ENCODE measurements at regions not wholly inside any gene's neighbourhood (a gene's known extent, or its start where the extent isn't known, plus 50 kb on each side); places are given as distances from the start of the nearest gene placed in this dataset.

GRCh38 chr14:44165936-44166335 is 341.1 kb downstream of the FSCB start:
- peaks cover 0 to 5% of the 10 kb centered on the region in 2 experiments; a peak in 1 of 4 replicates for H3K4me1 ChIP-seq (ENCODE audit: control insufficient read depth in 1 of 2, insufficient read depth in 2 of 2, low read depth in 1 of 2, low read length in 1 of 2)
- no peaks in the 10 kb centered on the region for H3K36me3 ChIP-seq (replicated peaks in 1 of 2; ENCODE audit: control insufficient read depth in 1 of 2, insufficient read depth in 2 of 2, low read length in 1 of 2)
- no peak overlapping the region for H3K4me2 ChIP-seq
- H3F3A ChIP-seq (replicated peaks; ENCODE audit: insufficient read depth) = no peaks in the 10 kb centered on the region
- H3K9me2 ChIP-seq = no peaks in the 10 kb centered on the region
- no peak overlapping the region for H3K27ac ChIP-seq (ENCODE audit: low read depth in 2 of 2, low read length in 1 of 2)
- no peaks in the 10 kb centered on the region for H3K27me3 ChIP-seq (ENCODE audit: insufficient read depth)
- WGBS (ENCODE audit: low lambda C conversion rate) = 10% methylated on average over 3 of the region's 3 CpGs
- no peaks in the 10 kb centered on the region for H3K79me2 ChIP-seq (ENCODE audit: insufficient read depth)
- ChIA-PET POLR2A (no interaction called here), CTCF (interaction anchor here (0.6 kb wide), 1 partner anchor 1552 kb away, joined by 4 read pairs; no protein-coding TSS in a partner anchor)
- no peak for DNase-seq
- TF ChIP-seq PBX3 (IDR thresholded peaks at IDR 0.05) (no peak), MXI1 (IDR thresholded peaks at IDR 0.05; ENCODE audit: low read depth, low read length) (no peak)
- TF ChIP-seq, protein P1, sequence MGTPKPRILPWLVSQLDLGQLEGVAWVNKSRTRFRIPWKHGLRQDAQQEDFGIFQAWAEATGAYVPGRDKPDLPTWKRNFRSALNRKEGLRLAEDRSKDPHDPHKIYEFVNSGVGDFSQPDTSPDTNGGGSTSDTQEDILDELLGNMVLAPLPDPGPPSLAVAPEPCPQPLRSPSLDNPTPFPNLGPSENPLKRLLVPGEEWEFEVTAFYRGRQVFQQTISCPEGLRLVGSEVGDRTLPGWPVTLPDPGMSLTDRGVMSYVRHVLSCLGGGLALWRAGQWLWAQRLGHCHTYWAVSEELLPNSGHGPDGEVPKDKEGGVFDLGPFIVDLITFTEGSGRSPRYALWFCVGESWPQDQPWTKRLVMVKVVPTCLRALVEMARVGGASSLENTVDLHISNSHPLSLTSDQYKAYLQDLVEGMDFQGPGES (IDR thresholded peaks at IDR 0.05; ENCODE audit: low read depth, low read length) = no peak
- TF ChIP-seq, protein P2, sequence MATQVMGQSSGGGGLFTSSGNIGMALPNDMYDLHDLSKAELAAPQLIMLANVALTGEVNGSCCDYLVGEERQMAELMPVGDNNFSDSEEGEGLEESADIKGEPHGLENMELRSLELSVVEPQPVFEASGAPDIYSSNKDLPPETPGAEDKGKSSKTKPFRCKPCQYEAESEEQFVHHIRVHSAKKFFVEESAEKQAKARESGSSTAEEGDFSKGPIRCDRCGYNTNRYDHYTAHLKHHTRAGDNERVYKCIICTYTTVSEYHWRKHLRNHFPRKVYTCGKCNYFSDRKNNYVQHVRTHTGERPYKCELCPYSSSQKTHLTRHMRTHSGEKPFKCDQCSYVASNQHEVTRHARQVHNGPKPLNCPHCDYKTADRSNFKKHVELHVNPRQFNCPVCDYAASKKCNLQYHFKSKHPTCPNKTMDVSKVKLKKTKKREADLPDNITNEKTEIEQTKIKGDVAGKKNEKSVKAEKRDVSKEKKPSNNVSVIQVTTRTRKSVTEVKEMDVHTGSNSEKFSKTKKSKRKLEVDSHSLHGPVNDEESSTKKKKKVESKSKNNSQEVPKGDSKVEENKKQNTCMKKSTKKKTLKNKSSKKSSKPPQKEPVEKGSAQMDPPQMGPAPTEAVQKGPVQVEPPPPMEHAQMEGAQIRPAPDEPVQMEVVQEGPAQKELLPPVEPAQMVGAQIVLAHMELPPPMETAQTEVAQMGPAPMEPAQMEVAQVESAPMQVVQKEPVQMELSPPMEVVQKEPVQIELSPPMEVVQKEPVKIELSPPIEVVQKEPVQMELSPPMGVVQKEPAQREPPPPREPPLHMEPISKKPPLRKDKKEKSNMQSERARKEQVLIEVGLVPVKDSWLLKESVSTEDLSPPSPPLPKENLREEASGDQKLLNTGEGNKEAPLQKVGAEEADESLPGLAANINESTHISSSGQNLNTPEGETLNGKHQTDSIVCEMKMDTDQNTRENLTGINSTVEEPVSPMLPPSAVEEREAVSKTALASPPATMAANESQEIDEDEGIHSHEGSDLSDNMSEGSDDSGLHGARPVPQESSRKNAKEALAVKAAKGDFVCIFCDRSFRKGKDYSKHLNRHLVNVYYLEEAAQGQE (IDR thresholded peaks at IDR 0.05; ENCODE audit: low read depth, low read length) = no peak
- H4K20me1 ChIP-seq (ENCODE audit: insufficient read depth) = no peaks in the 10 kb centered on the region
- H3K9ac ChIP-seq = no peak overlapping the region
- no peak overlapping the region for H3K4me3 ChIP-seq (ENCODE audit: low read depth in 2 of 2, low read length in 1 of 2)
- H2AFZ ChIP-seq (ENCODE audit: low read depth) = no peak overlapping the region
- no peaks in the 10 kb centered on the region for H3K9me3 ChIP-seq

DNA sequence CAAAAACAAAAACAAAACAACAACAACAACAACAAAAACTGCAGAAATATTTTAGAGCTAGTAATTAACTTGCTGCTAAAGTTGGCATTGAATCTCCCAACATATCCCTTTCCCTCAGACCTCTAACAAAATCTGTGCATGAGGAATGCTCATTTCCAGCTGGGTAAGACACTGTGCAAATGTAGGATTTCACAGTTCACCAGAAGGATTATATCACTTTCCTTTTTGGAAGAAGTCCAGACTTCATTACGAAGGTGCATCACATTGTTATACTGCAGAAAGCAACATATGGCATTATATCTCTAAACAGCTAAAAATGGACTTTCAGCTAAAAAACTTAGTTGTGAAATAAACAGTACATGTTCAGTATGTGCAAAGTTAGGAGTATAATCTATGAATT is 341.8 kb downstream of the FSCB start:
- Histone ChIP-seq H3K4me3 (ENCODE audit: low read depth in 2 of 2, low read length in 1 of 2) (no peak overlapping the region), H3K79me2 (ENCODE audit: insufficient read depth) (no peaks in the 10 kb centered on the region), H3K4me1 (ENCODE audit: control insufficient read depth in 1 of 2, insufficient read depth in 2 of 2, low read depth in 1 of 2, low read length in 1 of 2) (peaks cover 0 to 5% of the 10 kb centered on the region in 2 experiments; a peak in 1 of 4 replicates), H3F3A (replicated peaks; ENCODE audit: insufficient read depth) (no peaks in the 10 kb centered on the region), H3K9ac (no peak overlapping the region), H3K9me2 (no peaks in the 10 kb centered on the region), H3K27me3 (ENCODE audit: insufficient read depth) (no peaks in the 10 kb centered on the region), H3K4me2 (no peak overlapping the region), H3K9me3 (no peaks in the 10 kb centered on the region), H3K27ac (ENCODE audit: low read depth in 2 of 2, low read length in 1 of 2) (no peak overlapping the region), H4K20me1 (ENCODE audit: insufficient read depth) (no peaks in the 10 kb centered on the region), H2AFZ (ENCODE audit: low read depth) (no peak overlapping the region), H3K36me3 (replicated peaks in 1 of 2; ENCODE audit: control insufficient read depth in 1 of 2, insufficient read depth in 2 of 2, low read length in 1 of 2) (no peaks in the 10 kb centered on the region)
- no peak for TF ChIP-seq FOXJ3 (CRISPR knock-in tag; IDR thresholded peaks at IDR 0.05)
- TF ChIP-seq, protein P3, sequence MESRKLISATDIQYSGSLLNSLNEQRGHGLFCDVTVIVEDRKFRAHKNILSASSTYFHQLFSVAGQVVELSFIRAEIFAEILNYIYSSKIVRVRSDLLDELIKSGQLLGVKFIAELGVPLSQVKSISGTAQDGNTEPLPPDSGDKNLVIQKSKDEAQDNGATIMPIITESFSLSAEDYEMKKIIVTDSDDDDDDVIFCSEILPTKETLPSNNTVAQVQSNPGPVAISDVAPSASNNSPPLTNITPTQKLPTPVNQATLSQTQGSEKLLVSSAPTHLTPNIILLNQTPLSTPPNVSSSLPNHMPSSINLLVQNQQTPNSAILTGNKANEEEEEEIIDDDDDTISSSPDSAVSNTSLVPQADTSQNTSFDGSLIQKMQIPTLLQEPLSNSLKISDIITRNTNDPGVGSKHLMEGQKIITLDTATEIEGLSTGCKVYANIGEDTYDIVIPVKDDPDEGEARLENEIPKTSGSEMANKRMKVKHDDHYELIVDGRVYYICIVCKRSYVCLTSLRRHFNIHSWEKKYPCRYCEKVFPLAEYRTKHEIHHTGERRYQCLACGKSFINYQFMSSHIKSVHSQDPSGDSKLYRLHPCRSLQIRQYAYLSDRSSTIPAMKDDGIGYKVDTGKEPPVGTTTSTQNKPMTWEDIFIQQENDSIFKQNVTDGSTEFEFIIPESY (IDR thresholded peaks at IDR 0.05; ENCODE audit: borderline replicate concordance, low read depth) = no peak
- TF ChIP-seq, protein P4, sequence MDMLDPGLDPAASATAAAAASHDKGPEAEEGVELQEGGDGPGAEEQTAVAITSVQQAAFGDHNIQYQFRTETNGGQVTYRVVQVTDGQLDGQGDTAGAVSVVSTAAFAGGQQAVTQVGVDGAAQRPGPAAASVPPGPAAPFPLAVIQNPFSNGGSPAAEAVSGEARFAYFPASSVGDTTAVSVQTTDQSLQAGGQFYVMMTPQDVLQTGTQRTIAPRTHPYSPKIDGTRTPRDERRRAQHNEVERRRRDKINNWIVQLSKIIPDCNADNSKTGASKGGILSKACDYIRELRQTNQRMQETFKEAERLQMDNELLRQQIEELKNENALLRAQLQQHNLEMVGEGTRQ (IDR thresholded peaks at IDR 0.05; ENCODE audit: borderline replicate concordance, low read depth, low read length) = no peak
- TF ChIP-seq MEF2A (IDR thresholded peaks at IDR 0.05; ENCODE audit: borderline replicate concordance, low read depth) = no peak
- TF ChIP-seq POLR2AphosphoS5 (IDR thresholded peaks at IDR 0.05; ENCODE audit: low read depth, low read length) = no peak
- TF ChIP-seq NFIC (IDR thresholded peaks at IDR 0.05; ENCODE audit: borderline replicate concordance) = no peak
- TF ChIP-seq RXRA (IDR thresholded peaks at IDR 0.05; ENCODE audit: borderline replicate concordance, low read depth) = no peak
- TF ChIP-seq GATA2 (CRISPR knock-in tag; IDR thresholded peaks at IDR 0.05) = no peak
- TF ChIP-seq SMC3 (IDR thresholded peaks at IDR 0.05; ENCODE audit: low read depth, low read length) = no peak
- TF ChIP-seq, protein P1 (IDR thresholded peaks at IDR 0.05; ENCODE audit: low read depth, low read length) = no peak
- POLR2A ChIA-PET = no interaction called here
- CTCF ChIA-PET = interaction anchor here (0.6 kb wide), 1 partner anchor 1552 kb away, joined by 4 read pairs; no protein-coding TSS in a partner anchor
- DNase-seq = no peak
- WGBS (ENCODE audit: low lambda C conversion rate) = 0% methylated on average over 1 of the region's 1 CpG

All from SK-N-SH (cell line).